Kasumi-1 (cell line): ENCODE measurements at regions not wholly inside any gene's neighbourhood (a gene's known extent, or its start where the extent isn't known, plus 50 kb on each side); places are given as distances from the start of the nearest gene placed in this dataset.

Experiments
- DNase-seq, 2 experiments: peaks; one replicate each; lab custom pipeline; 2025; lab: John Stamatoyannopoulos, UW

- DNase-seq, result no peak
Measured at GRCh38 chr1:22245726-22246125, 102.8 kb upstream of the WNT4 start.

GRCh38 chr1:22246755-22247480, 104.0 kb upstream of the WNT4 start:
- no peak for DNase-seq

- no peak for DNase-seq
Measured at GRCh38 chr1:22247527-22248245, 104.8 kb upstream of the WNT4 start.

GRCh38 chr1:22248746-22249145, 105.8 kb upstream of the WNT4 start:
- no peak for DNase-seq

- no peak for DNase-seq
Measured at GRCh38 chr1:22249928-22250680, 107.2 kb upstream of the WNT4 start.

GRCh38 chr1:22250724-22251123, 107.8 kb upstream of the WNT4 start:
- DNase-seq, result no peak

- no peak for DNase-seq
Measured at GRCh38 chr1:22252251-22252650, 109.4 kb upstream of the WNT4 start.

- no peak for DNase-seq
Measured at GRCh38 chr1:22253012-22253790, 110.3 kb upstream of the WNT4 start.

- DNase-seq, result no peak
Measured at GRCh38 chr1:22254756-22255155, 111.9 kb upstream of the WNT4 start.

- no peak for DNase-seq
Measured at GRCh38 chr1:22255341-22256212, 112.7 kb upstream of the WNT4 start.

- no peak for DNase-seq
Measured at GRCh38 chr1:22256213-22256512, 113.3 kb upstream of the WNT4 start.

GRCh38 chr1:22257290-22258275, 114.7 kb upstream of the WNT4 start:
- no peak for DNase-seq

- no peak for DNase-seq
Measured at GRCh38 chr1:22258698-22259097, 115.8 kb upstream of the WNT4 start.

- DNase-seq, result no peak
Measured at GRCh38 chr1:22259551-22260282, 116.8 kb upstream of the WNT4 start.

- DNase-seq, result no peak
Measured at GRCh38 chr1:22260860-22261432, 118.0 kb upstream of the WNT4 start.

GRCh38 chr1:22261580-22261979, 118.7 kb upstream of the WNT4 start:
- DNase-seq, result no peak

- no peak for DNase-seq
Measured at GRCh38 chr1:22262583-22262982, 119.7 kb upstream of the WNT4 start.

GRCh38 chr1:22263359-22263758, 120.5 kb upstream of the WNT4 start:
- DNase-seq, result no peak
